ENCODE measurements at regions not wholly inside any gene's neighbourhood (a gene's known extent, or its start where the extent isn't known, plus 50 kb on each side); places are given as distances from the start of the nearest gene placed in this dataset.
A peak's percentile ranks its signal among the peaks of the same experiment; 100 is the strongest.

- DNase-seq, result no peak
- TF ChIP-seq POLR2A (IDR thresholded peaks at IDR 0.05; ENCODE audit: low read length), result no peak
- no peak for TF ChIP-seq GATA1 (IDR thresholded peaks at IDR 0.05; ENCODE audit: low read depth, low read length)
Observed at GRCh38 chr15:31163769-31164572, 62.4 kb upstream of the TRPM1 start.

GRCh38 chr15:31164573-31164912, 63.0 kb upstream of the TRPM1 start:
- TF ChIP-seq GATA1 (IDR thresholded peaks at IDR 0.05; ENCODE audit: low read depth, low read length) (no peak), POLR2A (IDR thresholded peaks at IDR 0.05; ENCODE audit: low read length) (no peak)
- no peak for DNase-seq

- TF ChIP-seq POLR2A (IDR thresholded peaks at IDR 0.05; ENCODE audit: low read length) (no peak), GATA1 (IDR thresholded peaks at IDR 0.05; ENCODE audit: low read depth, low read length) (no peak)
- no peak for DNase-seq
Observed at GRCh38 chr15:31169558-31169957, 68.0 kb upstream of the TRPM1 start.

- no peak for TF ChIP-seq GATA1 (IDR thresholded peaks at IDR 0.05; ENCODE audit: low read depth, low read length)
- TF ChIP-seq POLR2A (IDR thresholded peaks at IDR 0.05; ENCODE audit: low read length), result no peak
- DNase-seq, result no peak
Observed at GRCh38 chr15:31171731-31172130, 70.2 kb upstream of the TRPM1 start.

- TF ChIP-seq POLR2A (IDR thresholded peaks at IDR 0.05; ENCODE audit: low read length) (no peak), GATA1 (IDR thresholded peaks at IDR 0.05; ENCODE audit: low read depth, low read length) (no peak)
- DNase-seq, result no peak
Observed at GRCh38 chr15:31172606-31173005, 71.1 kb upstream of the TRPM1 start.

- no peak for DNase-seq
- no peak for TF ChIP-seq GATA1 (IDR thresholded peaks at IDR 0.05; ENCODE audit: low read depth, low read length)
- no peak for TF ChIP-seq POLR2A (IDR thresholded peaks at IDR 0.05; ENCODE audit: low read length)
Observed at GRCh38 chr15:31173790-31174450, 72.4 kb upstream of the TRPM1 start.

GRCh38 chr15:31175484-31175883, 74.0 kb upstream of the TRPM1 start:
- DNase-seq, result no peak
- TF ChIP-seq POLR2A (IDR thresholded peaks at IDR 0.05; ENCODE audit: low read length) (no peak), GATA1 (IDR thresholded peaks at IDR 0.05; ENCODE audit: low read depth, low read length) (no peak)

- no peak for DNase-seq
- TF ChIP-seq POLR2A (IDR thresholded peaks at IDR 0.05; ENCODE audit: low read length), result no peak
- TF ChIP-seq GATA1 (IDR thresholded peaks at IDR 0.05; ENCODE audit: low read depth, low read length), result no peak
Observed at GRCh38 chr15:31177951-31178350, 76.4 kb upstream of the TRPM1 start.

GRCh38 chr15:31178705-31179104, 77.2 kb upstream of the TRPM1 start:
- TF ChIP-seq POLR2A (IDR thresholded peaks at IDR 0.05; ENCODE audit: low read length) (no peak), GATA1 (IDR thresholded peaks at IDR 0.05; ENCODE audit: low read depth, low read length) (no peak)

GRCh38 chr15:31179693-31180092, 78.2 kb upstream of the TRPM1 start:
- TF ChIP-seq POLR2A (IDR thresholded peaks at IDR 0.05; ENCODE audit: low read length), result no peak
- no peak for DNase-seq

More at GRCh38 chr15:31178705-31179104, 77.2 kb upstream of the TRPM1 start:
- no peak for DNase-seq

GRCh38 chr15:31193291-31193690, 91.8 kb upstream of the TRPM1 start:
- no peak for TF ChIP-seq GATA1 (IDR thresholded peaks at IDR 0.05; ENCODE audit: low read depth, low read length)
- TF ChIP-seq POLR2A (IDR thresholded peaks at IDR 0.05; ENCODE audit: low read length), result no peak
- DNase-seq, result no peak

GRCh38 chr15:31195871-31196270, 94.3 kb upstream of the TRPM1 start:
- no peak for DNase-seq
- TF ChIP-seq POLR2A (IDR thresholded peaks at IDR 0.05; ENCODE audit: low read length) (no peak), GATA1 (IDR thresholded peaks at IDR 0.05; ENCODE audit: low read depth, low read length) (no peak)

GRCh38 chr15:31197497-31198414, 96.2 kb upstream of the TRPM1 start:
- TF ChIP-seq POLR2A (IDR thresholded peaks at IDR 0.05; ENCODE audit: low read length) (no peak), GATA1 (IDR thresholded peaks at IDR 0.05; ENCODE audit: low read depth, low read length) (no peak)
- peak; percentile 68 to 79 for DNase-seq

- DNase-seq, result peak; percentile 60 to 80
- no peak for TF ChIP-seq POLR2A (IDR thresholded peaks at IDR 0.05; ENCODE audit: low read length)
- no peak for TF ChIP-seq GATA1 (IDR thresholded peaks at IDR 0.05; ENCODE audit: low read depth, low read length)
Observed at GRCh38 chr15:31200735-31201151, 99.2 kb upstream of the TRPM1 start.

All from erythroblast (primary cell).